ENCODE measurements at regions not wholly inside any gene's neighbourhood (a gene's known extent, or its start where the extent isn't known, plus 50 kb on each side); places are given as distances from the start of the nearest gene placed in this dataset.
"Not testable (repeated sequence)": the region's sequence is repeated elsewhere in the genome, so short reads cannot be mapped to it uniquely, and the experiment has no call there.

DNA sequence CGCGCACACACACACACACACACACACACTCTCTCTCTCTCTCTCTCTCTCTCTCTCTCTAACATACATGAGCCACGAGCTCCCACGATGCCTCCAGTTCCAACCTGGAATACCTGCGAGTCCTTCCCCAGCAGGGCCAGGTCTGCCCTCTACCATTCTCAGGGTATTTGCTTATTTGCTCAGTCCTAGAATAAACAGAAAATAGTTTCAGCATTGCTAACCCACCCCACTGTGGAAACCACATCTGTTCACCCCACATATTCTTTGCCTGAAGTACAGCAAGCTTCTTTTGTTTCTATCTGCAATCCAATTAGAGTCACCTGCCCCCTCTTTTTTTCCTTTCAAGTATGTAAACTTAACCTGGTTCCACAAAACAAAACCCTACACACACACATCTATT, 174.0 kb upstream of the ZNF469 start:
- not testable (repeated sequence) for H3K9me3 Mint-ChIP-seq, H3K4me3 Mint-ChIP-seq, H3K4me1 Mint-ChIP-seq, H3K27me3 Mint-ChIP-seq, ATAC-seq, DNase-seq
- H3K27ac Mint-ChIP-seq = peak overlapping the region in 1 of 2 donors; percentile 27

DNA sequence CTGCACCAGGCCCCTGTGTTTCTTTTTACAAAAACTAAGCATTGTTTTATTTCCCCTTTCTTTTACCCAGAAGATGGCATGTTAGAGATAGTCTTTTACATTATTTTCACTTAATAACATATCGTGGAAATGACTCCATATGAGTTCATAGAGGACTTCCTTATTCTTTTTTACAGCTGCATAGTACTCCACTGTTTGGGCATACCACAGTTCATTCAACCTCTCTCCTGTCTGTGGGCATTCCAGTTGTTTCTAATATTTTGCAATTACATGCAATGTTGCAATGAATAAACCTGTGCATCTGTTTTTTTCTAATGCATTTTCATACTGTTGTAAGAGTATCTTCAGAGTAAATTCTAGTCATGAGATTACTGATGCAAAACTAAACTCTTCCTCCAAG, 173.2 kb upstream of the ZNF469 start:
- H3K4me1 Mint-ChIP-seq, H3K27ac Mint-ChIP-seq, DNase-seq, H3K4me3 Mint-ChIP-seq, H3K9me3 Mint-ChIP-seq, H3K27me3 Mint-ChIP-seq, ATAC-seq: not testable (repeated sequence)

DNA sequence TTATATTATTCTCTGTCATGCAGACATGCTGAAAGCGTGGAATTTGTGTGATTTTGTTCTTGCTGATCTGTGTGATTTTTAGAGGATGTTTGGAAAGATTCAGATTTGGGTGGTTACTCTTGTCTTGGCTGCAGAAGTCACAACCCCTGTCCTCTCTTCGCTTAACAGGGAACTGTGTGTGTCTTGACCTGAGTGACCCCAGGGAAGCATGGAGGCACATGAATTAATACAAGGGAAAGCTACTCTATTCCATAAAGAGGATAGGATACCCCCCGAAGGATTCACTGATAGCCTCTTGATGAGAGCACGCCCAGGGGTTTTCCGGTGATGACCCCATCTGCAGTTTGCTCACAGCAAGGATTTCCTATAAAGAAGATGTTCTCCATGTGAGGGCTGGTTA, 168.8 kb upstream of the ZNF469 start:
- H3K27ac Mint-ChIP-seq = not testable (repeated sequence)

DNA sequence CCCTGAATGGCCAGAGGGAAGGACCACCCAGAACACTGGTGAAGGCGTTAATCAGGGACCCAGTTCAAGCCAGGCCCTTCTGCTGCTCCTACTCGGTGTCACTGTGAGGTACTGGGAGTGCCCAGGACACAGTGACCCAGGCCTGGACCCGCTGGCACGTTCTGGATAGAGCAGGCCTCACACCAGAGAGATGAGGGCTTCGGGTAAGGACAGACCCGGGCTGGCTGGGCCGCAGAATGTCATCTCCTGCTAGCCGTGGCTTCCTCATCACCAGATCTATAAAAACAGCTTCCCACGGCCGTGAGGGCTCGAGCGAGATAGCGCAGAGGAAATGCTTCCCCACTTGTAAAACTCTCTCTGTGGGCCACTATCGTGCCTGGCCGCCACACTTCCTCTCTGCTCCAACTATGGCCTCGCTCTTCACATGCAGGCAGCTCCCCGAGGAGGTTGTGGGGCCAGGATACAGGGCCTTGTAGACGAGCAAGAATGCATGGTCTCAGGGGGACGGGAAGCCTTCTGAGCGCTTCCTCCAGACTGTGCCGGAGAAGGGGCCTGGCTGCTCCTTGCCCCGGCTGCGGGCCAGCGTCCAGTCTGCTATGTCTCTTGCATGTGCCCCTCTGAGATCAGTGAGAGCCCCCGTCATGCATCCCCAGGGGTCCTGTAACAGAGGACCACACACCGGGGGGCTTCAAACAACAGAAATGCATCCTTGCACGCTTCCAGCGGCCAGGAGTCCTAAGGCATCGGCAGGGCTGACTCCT, 161.6 kb upstream of the ZNF469 start:
- DNase-seq, H3K4me1 Mint-ChIP-seq, H3K4me3 Mint-ChIP-seq, ATAC-seq, H3K27ac Mint-ChIP-seq: not testable (repeated sequence)
- peaks cover 0 to 13% of the 10 kb centered on the region in 2 donors for H3K9me3 Mint-ChIP-seq
- H3K27me3 Mint-ChIP-seq = peaks cover 29% of the 10 kb centered on the region

More for the DNA sequence above, 168.8 kb upstream of the ZNF469 start:
- not testable (repeated sequence) for ATAC-seq, H3K27me3 Mint-ChIP-seq, DNase-seq, H3K4me1 Mint-ChIP-seq, H3K4me3 Mint-ChIP-seq
- peaks cover 0 to 16% of the 10 kb centered on the region in 2 donors for H3K9me3 Mint-ChIP-seq

DNA sequence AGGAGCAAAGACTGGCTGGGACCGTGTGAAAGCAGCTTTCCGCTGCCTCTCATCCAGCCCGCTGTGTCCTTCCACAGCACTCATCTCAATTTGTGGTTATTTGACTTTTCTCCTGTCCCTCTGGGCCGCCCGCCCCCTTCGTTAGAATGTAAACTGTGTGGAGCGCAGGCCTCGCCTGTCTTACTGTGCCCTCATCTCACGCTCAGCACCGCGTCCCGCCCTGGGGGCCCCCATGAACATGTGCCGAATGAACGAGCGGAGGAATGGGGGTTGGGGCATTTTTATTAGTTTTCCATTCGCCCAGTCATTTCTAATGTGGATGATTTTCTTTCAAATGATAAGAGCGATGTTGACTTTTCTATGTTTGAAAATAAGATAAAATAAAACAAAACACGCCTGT, 159.1 kb upstream of the ZNF469 start:
- H3K4me1 Mint-ChIP-seq, H3K4me3 Mint-ChIP-seq, ATAC-seq: not testable (repeated sequence)

DNA sequence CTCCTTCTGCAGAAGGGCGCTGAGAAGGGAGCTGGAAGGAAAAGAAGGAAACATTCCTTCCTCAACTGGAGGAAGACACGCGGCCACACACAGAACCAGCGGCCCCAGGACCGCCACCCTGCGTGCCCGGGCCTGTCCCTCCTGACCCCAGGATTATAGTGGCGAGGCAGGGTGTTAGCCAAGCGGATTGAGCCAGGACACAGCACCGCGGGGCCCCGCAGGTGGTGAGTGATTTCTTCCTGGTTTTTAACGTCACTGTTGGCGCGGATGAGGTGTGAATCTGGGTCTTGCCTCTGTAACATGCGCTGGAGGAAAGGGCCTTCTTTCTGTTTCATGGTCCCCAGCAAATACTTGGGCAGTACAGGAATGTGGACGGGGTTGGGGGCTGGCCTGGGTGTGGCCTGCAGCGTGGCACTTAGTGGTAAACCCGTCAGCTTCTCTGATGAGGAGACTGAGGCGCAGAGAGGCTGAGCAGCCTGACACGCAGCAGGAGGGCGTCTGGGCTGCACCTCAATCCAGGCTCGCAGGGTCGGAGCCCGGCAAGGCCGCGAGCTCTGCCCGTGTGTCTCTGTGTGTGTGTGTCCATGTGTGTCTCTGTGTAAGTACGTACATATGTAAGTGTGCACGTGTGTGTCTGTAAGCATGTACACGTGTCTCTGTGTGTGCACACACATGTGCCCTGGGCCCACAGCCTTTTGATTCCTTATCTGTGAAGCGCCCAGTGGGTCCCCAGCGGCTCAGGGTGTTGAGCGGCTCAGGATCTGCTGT, 158.4 kb upstream of the ZNF469 start:
- peaks cover 29% of the 10 kb centered on the region for H3K27me3 Mint-ChIP-seq
- H3K4me3 Mint-ChIP-seq, ATAC-seq, H3K4me1 Mint-ChIP-seq, H3K9me3 Mint-ChIP-seq, H3K27ac Mint-ChIP-seq, DNase-seq: not testable (repeated sequence)

More for the DNA sequence above, 159.1 kb upstream of the ZNF469 start:
- DNase-seq, H3K9me3 Mint-ChIP-seq, H3K27ac Mint-ChIP-seq: not testable (repeated sequence)
- H3K27me3 Mint-ChIP-seq = peaks cover 29% of the 10 kb centered on the region

DNA sequence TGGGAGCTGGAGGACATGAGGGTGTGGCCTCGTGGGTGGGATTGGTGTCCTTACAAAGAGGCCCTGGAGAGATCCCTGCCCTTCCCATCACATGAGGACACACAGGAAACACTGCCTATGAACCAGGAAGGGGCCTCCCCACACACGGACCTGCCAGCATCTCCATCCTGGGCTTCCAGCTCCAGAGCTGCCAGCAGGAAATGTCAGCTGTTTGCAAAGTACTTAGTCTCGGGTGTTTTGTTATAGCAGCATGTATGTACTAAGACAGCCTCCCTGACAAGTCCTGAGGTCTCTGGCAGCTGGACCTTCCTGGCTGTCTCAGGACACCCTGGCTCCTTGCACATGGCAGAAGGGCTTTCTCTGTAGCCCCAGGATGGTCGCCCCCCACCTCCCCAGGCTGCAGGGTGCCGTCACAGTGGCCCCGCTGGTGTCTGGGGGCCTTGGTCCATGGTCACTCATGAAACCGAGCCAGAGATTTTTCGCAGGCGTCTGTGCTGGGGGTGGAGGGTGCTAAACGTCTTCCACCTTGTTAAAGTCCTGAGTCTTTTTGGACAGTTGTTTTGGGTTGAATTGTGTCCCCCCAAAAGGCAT, 157.0 kb upstream of the ZNF469 start:
- H3K9me3 Mint-ChIP-seq, ATAC-seq, H3K27ac Mint-ChIP-seq, H3K4me1 Mint-ChIP-seq, H3K4me3 Mint-ChIP-seq, DNase-seq: not testable (repeated sequence)
- peaks cover 16% of the 10 kb centered on the region for H3K27me3 Mint-ChIP-seq

DNA sequence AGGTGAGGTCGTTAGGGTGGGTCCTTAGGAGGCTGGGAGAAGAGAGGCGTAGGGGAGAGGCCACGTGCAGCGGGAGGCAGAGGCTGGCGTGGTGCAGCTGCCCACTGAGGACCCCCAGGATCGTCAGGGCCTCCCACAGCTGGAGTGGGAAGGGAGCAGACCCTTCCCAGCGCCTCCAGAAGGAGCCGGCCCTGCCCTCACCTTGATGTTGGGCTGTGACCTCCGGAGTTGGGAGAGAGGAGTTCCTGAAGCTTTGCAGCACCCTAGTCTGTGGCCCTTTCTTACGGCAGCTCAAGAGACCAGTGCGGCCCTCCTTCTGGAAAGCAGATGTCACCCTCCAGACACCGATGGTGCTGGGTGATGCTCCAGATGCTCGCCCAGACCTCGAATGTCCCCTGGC, 156.5 kb upstream of the ZNF469 start:
- H3K27ac Mint-ChIP-seq, DNase-seq, H3K4me3 Mint-ChIP-seq, H3K4me1 Mint-ChIP-seq, H3K9me3 Mint-ChIP-seq, ATAC-seq: not testable (repeated sequence)
- H3K27me3 Mint-ChIP-seq = peaks cover 11% of the 10 kb centered on the region

DNA sequence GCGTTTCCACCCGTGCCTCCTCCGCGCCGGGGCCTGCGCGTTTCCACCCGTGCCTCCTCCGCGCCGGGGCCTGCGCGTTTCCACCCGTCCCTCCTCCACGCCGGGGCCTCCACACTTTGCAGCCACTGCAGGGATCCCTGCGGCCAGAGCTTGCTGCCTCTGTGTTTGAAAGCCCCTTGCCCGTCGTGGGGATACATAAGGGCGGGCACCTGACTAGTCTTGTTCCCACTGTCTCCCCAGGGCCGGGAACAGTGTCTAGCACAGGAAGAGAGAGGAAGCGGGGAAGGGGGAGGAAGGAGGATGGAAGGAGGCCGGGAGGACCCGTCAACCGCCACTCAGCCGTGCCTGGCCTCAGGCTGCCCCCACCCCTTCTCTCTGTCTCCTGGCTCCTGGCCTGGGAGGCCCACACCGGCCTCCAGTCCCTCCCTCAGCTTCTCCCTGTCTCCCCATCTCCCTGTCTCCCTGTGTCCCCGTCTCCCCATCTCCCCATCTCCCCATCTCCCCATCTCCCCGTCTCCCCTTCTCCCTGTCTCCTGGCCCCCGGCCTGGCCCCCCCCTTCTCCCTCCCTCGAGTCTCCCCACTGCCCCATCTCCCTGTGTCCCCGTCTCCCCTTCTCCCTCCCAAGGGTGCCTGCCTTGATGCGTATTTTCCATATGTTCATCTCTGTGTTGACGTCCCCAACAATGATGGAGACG, 155.6 kb upstream of the ZNF469 start:
- not testable (repeated sequence) for H3K4me3 Mint-ChIP-seq, H3K4me1 Mint-ChIP-seq, ATAC-seq, DNase-seq, H3K27me3 Mint-ChIP-seq, H3K27ac Mint-ChIP-seq, H3K9me3 Mint-ChIP-seq

DNA sequence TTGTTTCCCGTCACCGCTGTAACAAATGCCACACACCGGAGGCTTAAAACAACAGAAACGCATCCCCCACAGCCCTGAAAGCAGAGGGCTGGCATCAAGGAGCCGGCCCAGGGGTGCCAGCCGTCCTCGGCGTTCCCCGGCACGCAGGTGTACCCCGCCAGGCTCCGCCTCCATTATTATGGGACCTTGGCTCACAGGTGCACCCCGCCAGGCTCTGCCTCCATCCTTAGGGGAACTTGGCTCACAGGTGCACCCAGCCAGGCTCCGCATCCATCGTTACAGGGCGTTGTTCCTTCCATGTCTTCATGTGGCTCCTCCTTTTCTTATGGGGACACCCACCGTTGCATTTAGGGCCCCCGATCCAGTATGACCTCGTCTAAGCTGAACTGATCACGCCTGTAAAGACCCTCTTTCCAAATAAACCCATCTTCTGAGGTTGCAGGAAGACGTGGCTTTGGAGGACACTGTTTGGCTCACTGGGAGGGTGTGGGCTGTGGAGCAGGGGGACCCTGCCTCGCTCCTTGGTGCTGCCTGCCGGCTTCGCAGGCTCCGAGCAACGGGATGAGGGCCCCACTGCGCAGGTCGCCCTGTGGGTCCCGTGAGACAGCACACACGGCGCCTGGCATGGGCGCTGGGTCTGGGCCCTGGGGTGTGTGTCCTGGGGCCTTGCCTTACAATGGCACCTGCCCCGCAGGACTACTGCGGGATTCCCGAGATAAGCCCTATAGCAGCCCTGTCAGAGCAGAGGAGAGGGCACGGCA, 154.9 kb upstream of the ZNF469 start:
- not testable (repeated sequence) for H3K27me3 Mint-ChIP-seq, DNase-seq, ATAC-seq, H3K27ac Mint-ChIP-seq, H3K4me3 Mint-ChIP-seq, H3K4me1 Mint-ChIP-seq, H3K9me3 Mint-ChIP-seq

DNA sequence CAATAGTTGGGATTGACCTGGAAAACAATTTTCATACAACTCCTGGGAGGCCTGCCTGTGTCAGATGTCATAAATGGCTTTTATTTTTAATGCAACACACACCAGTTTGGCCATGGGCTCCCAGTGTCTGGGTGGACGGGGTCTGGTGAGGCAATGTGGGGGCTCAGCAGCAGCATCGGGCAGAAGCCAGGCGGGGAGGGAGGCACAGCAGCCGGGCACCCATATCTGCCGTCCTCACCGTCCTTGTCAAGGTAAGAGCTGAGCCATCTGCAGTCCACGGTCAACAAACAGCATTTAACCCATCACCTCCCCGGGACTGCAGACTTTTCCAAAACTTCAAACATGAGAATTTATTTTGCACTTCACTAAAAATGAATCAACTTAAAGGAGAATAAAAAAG, 154.0 kb upstream of the ZNF469 start:
- H3K27me3 Mint-ChIP-seq, H3K4me3 Mint-ChIP-seq, H3K27ac Mint-ChIP-seq, ATAC-seq, H3K4me1 Mint-ChIP-seq, DNase-seq, H3K9me3 Mint-ChIP-seq: not testable (repeated sequence)

DNA sequence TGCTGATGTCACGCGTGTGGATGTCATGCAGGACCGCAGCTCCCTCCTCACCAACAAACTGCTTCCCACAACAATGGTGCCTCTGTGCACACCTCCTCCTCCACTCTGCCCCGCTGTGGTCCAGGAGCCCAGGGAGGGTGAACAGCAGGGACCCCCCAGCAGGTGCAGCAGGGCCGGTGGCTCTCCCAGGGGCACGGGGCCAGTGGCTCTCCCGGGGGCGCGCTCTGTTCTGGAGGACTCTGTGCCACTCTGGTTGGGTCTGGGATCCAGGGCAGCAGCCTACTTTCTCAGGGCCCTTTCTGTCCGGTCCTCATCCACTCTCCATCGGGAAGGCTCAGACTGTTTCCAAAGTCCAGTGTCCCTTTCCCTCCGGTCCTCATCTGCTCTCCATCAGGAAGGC, 153.0 kb upstream of the ZNF469 start:
- not testable (repeated sequence) for ATAC-seq, DNase-seq, H3K27me3 Mint-ChIP-seq, H3K9me3 Mint-ChIP-seq, H3K4me1 Mint-ChIP-seq, H3K4me3 Mint-ChIP-seq, H3K27ac Mint-ChIP-seq

DNA sequence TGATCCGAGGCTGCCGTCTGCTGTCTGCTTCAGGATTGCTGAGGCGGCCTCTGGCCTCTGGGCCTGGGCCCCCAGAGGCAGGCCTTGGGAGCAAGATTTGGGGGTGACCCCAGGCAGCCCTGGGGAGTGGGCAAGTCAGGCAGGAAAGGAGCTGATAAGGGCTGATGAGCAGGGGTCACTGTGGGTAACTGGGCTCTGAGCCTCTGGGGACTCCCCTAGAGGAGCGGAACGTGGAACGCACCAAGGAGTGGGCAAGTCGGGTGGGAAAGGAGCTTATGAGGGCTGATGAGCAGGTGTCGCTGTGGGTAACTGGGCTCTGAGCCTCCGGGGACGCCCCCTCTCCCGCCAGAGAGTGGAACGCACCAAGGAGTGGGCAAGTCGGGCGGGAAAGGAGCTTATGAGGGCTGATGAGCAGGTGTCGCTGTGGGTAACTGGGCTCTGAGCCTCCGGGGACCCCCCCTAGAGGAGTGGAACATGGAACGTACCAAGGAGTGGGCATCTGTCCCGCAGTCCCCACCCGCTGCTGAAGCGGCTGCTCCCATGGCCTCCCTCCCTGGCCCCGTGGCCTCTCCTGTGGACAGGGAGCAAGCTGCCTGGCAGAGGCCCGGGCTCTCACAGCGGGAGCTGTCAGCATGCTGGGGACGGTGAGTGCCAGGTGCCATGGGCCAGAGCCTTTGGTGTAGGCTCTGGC, 152.3 kb upstream of the ZNF469 start:
- not testable (repeated sequence) for H3K4me1 Mint-ChIP-seq, ATAC-seq, H3K27ac Mint-ChIP-seq, H3K4me3 Mint-ChIP-seq, DNase-seq, H3K9me3 Mint-ChIP-seq, H3K27me3 Mint-ChIP-seq

DNA sequence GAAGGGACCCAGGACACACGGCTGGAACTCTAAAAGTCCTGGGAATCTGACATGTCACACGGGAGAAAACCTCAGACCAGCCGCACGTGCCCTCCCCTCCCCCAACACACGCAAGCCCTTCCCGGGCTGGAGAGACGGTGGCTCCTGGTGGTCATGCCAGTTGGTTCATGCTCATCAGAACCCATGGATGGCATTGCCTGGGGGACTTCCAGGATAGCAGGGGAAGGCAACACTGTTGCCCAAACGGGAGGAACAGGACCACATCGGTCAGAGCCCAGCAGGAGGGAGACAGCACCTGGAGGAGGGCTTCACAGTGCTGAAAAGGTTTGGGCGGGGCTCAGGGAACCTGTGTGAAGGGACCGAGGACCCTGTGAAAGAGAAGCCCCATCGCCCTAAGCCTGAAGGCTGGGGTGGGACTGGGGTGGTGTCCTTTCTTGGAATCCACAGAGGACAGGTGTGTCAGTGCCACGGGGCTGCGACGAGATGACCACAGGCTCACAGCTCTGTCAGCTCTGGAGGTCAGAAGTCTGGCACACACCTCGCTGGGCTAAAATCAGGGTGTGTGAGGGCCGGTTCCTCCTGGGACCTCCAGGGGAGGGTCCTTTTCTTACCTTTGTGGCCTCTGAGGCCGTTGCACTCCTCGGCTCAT, 151.7 kb upstream of the ZNF469 start:
- not testable (repeated sequence) for H3K4me3 Mint-ChIP-seq, H3K9me3 Mint-ChIP-seq, DNase-seq, ATAC-seq, H3K4me1 Mint-ChIP-seq
- peaks cover 10% of the 10 kb centered on the region for H3K27me3 Mint-ChIP-seq
- peak overlapping the region; percentile 20 to 67 for H3K27ac Mint-ChIP-seq

Data from stimulated activated naive CD8-positive, alpha-beta T cell treated with anti-CD3 and anti-CD28 coated beads, Interleukin-15, amount 100 ng/mL, for 72 hours (primary cell).